SKM-1 (cell line): ENCODE measurements at regions not wholly inside any gene's neighbourhood (a gene's known extent, or its start where the extent isn't known, plus 50 kb on each side); places are given as distances from the start of the nearest gene placed in this dataset.
"Not testable (repeated sequence)": the region's sequence is repeated elsewhere in the genome, so short reads cannot be mapped to it uniquely, and the experiment has no call there.

Experiments
- DNase-seq: peaks from one replicate; lab custom pipeline; 2025; ENCODE audit not compliant: unreplicated experiment; lab: John Stamatoyannopoulos, UW

DNA sequence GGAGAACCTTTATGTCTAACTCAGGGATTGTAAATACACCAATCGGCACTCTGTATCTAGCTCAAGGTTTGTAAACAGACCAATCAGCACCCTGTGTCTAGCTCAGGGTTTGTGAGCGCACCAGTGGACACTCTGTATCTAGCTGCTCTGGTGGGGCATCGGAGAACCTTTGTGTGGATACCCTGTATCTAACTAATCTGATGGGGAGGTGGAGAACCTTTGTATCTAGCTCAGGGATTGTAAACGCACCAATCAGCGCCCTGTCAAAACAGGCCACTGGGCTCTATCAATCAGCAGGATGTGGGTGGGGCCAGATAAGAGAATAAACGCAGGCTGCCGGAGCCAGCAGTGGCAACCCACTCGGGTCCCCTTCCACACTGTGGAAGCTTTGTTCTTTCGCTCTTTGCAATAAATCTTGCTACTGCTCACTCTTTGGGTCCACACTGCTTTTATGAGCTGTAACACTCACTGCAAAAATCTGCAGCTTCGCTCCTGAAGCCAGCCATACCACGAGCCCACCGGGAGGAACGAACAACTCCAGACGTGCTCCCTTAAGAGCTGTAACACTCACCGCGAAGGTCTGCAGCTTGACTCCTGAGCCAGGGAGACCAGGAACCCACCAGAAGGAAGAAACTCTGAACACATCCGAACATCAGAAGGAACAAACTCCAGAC, 1673.2 kb upstream of the B3GALT2 start:
- DNase-seq: not testable (repeated sequence)

DNA sequence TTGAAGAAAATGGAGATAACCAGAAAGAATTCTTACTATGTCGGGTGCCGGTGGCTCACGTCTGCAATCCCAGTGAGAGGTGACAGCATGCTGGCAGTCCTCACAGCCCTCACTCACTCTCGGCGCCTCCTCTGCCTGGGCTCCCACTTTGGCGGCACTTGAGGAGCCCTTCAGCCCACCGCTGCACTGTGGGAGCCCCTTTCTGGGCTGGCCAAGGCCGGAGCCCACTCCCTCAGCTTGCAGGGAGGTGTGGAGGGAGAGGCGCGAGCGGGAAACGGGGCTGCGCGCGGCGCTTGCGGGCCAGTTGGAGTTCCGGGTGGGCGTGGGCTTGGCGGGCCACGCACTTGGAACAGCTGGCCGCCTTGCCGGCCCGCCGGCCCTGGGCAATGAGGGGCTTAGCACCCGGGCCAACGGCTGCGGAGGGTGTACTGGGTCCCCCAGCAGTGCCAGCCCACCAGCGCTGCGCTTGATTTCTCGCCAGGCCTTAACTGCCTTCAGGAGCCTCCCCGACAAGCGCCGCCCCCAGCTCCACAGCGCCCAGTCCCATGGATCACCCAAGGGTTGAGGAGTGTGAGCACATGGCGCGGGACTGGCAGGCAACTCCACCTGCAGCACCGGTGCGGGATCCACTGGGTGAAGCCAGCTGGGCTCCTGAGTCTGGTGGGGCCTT, 1672.5 kb upstream of the B3GALT2 start:
- DNase-seq: not testable (repeated sequence)

GRCh38 chr1:194857413-194857812, 1671.0 kb upstream of the B3GALT2 start:
- no peak for DNase-seq

DNA sequence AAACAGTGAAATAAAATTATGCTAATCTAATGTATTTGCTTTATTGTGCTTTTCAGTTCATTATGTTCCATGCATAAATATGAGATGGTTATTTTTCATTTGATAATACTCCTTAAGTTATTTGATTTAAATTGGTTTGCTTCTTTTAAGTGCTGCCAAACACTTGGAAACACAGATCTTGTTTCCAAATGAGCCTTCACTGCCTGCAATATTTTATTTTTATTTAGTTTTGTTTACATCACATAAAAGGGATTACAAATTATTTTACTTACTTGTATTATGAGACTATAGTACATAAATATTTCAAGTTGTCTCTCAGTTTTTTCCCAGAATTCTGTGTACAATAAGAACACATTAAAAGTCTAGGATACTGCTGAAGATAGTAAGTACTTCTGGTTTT, 1662.4 kb upstream of the B3GALT2 start:
- no peak for DNase-seq

DNA sequence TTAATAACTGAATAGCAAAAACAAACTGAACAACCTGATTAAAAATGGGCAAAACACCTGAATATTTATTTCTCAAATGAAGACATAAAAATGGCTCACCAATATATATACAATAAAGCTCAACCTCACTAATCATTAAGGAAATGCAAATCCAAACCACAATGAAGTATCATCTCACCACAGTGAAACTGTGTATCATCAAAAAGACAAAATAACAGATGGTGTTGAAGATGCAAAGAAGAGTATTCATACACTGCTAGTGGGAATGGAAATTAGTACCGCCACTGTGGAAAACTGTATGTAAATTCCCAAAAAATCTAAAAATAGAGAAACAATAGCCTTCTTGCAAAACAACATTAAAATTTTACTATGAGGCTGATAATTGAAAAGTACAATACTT, 1660.1 kb upstream of the B3GALT2 start:
- no peak for DNase-seq

- no peak for DNase-seq
Measured at GRCh38 chr1:194843077-194843476, 1656.7 kb upstream of the B3GALT2 start.

DNA sequence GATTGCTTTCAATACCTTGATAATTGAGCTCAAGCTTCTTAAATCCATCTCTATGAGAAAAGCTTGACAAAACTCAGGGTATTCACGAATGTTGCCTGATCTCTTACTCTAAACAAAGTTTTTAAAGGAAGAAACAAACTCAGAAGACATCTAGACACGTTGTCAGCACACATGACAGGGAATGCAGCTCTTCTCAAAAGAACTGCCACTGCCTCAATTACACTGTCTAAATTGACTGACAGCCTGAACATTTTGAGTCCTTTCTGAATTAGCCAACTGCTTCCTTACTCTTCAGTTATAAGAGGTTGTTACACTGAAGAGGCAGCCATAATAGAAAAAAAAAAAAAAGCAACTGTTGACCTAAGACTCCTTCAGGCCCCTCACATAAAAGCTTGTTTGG, 1646.7 kb upstream of the B3GALT2 start:
- DNase-seq: no peak

DNA sequence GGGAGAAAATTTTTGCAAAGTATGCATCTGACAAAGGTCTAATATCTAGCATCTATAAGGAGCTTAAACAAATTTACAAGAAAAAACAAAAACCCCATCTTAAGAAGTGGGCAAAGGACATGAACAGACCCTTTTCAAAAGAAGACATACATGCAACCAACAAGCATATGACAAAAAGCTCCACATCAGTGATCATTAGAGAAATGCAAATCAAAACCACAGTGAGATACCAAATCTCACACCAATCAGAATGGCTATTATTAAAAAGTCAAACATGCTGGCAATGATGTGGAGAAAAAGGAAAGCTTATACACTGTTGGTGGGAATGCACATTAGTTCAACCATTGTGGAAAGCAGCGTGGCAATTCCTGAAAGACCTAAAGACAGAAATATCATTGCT, 1645.2 kb upstream of the B3GALT2 start:
- not testable (repeated sequence) for DNase-seq

DNA sequence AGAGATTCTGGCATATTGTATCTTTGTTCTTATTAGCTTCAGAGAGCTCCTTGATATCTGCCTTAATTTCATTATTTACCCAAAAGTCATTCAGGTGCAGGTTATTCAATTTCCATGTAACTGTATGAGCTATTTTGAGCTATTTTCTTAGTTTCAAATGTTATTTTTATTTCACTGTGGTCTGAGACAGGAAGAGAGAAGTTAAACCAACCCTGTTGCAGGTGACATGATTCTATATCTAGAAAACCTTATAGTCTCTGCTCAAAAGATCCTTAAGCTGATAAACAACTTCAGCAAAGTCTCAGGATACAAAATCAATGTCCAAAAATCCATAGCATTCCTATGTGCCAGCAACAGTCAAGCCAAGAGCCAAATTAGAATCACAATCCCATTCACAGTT, 1644.0 kb upstream of the B3GALT2 start:
- DNase-seq: no peak

DNA sequence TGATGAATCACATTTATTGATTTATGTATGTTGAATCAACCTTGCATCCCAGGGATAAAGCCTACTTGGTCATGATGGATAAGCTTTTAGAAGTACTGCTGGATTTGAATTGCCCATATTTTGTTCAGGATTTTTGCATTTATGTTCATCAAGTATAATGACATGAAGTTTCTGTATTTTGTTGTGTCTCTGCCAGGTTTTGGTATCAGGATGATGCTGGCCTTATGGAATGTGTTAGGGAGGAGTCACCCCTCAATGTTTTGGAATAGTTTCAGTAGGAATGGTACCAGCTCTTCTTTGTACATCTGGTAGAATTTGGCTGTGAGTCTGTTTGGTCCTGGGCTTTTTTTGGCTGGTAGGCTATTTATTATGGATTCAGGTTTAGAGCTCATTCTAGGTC, 1643.1 kb upstream of the B3GALT2 start:
- no peak for DNase-seq

DNA sequence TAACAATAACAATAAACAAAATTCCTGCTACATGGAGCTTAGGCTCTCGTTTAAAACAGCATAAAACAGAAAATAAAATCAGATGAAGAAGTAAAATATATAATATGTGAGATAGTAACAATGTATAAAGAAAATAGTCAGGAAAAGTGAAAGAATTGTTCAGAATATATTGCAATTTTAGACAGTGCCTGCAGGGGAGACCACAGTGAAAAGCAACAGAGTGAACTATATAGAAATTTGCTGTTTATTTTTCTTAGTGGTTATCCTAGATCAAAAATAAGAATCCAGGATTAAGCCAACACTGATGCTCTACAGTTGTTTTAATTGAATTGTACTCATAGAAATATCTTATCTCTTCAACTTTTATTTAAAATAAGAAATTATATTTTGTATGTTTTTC, 1639.0 kb upstream of the B3GALT2 start:
- no peak for DNase-seq

GRCh38 chr1:194821091-194821490, 1634.7 kb upstream of the B3GALT2 start:
- DNase-seq: no peak

- no peak for DNase-seq
Measured at GRCh38 chr1:194818674-194819073, 1632.3 kb upstream of the B3GALT2 start.

GRCh38 chr1:194816859-194817258, 1630.4 kb upstream of the B3GALT2 start:
- DNase-seq: no peak

DNA sequence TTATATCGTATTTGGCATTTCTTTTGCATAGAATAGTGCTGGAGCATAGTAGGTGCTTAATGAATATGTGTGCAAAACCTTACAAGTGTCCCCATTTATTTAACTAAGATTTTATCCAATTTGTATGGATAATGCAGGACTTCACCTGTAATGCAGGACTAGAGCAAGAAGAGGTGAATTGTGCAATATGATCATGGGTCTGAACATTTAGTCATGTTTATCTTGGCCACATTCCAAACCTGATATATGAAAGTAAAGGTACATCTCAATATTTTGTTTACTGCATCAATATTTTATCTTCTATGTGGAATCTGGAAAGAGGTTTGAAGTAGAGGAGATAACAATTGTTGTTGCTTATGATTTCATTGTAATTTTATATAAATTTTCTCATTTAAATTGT, 1626.7 kb upstream of the B3GALT2 start:
- no peak for DNase-seq

DNA sequence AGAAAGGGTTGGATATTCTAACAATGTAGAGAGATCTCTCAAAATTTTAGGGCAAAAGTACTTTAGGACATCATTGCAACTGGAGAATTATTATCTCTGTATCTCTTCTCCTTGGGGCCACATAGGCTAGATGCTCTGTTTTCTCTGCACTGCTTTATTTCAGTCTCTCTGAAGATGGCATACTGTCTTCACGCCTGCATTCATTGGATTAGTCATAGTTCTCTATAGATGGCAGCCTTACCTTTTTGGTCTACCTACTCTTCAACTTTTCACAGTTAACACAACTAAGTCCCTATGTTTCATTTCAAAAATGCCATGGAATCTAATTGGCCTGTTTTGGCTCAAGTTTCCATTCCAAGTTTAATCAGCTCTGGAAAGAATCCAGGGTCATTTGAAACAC, 1623.3 kb upstream of the B3GALT2 start:
- no peak for DNase-seq

- DNase-seq: no peak
Measured at GRCh38 chr1:194809215-194809614, 1622.8 kb upstream of the B3GALT2 start.

- no peak for DNase-seq
Measured at GRCh38 chr1:194807530-194808220, 1621.3 kb upstream of the B3GALT2 start.

GRCh38 chr1:194802572-194802971, 1616.2 kb upstream of the B3GALT2 start:
- no peak for DNase-seq

DNA sequence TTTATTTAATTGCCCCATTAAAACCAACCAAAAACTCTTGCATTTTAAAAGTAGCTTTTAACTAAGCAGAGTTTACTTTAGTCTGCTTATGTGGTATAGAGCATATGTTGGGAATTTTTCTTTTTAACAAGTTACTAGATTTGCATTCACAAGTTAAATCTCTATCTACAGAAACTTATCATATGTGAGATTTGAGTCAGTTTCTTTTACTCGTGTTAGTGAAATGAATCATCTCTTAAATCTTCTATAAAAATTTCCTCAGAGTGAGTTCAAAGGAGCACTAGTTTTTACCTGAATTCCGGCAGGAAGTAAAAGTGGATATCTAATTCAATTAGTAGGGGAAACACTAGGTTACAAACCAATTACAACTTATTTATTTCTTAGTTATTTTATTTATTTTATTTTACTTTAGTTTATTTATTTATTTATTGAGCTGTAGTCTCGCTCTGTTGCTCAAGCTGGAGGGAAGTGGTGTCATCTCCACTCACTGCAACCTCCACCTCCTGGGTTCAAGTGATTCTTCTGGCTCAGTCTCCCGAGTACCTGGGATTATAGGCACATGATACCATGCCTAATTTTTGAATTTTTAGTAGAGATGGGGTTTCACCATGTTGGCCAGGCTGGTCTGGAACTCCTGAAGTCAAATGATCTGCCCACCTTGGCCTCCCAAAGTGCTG, 1609.6 kb upstream of the B3GALT2 start:
- no peak for DNase-seq

- DNase-seq: no peak
Measured at GRCh38 chr1:194787001-194787400, 1600.6 kb upstream of the B3GALT2 start.

DNA sequence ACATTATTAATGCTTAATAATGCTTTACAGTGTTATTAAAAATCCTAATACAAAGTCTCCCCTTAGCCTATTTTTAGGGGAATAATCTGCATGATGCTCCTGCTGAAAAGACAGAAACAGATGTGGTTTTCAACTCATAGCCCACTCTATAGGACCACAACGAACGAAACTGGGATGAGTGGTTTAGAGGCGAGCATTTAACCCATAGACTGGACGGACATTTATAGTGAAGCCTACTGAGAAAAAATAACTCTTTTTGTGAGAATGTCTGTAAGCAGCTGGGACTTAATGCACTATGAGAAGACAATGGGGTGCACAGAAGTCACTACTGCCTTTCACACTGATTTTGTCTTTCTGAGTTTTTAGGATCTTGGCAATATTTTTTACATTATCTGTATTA, 1599.6 kb upstream of the B3GALT2 start:
- DNase-seq: no peak
